ENCODE measurements at regions not wholly inside any gene's neighbourhood (a gene's known extent, or its start where the extent isn't known, plus 50 kb on each side); places are given as distances from the start of the nearest gene placed in this dataset.

DNA sequence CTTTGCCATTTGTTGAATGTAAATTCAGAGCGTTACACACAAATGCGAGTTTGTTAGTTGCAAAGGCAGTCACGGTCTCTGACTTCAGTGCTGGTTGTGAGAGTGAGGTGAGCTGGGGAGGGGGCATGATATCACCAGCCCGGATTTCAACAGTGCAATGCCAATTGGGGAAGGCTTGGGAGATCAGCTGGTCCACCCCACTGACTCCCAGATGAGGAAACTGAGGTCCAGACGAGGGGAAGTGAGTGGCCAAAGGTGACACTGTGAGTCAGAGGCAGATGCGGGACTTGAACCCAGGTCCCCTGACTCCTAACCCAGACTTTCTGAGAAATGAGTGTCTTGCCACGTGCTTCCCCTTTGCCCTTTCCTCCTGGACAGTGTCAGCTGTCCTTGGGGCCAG is 62.1 kb downstream of the CEBPB start:
- peaks cover 30% of the 10 kb centered on the region for H3K27me3 ChIP-seq (replicated peaks; ENCODE audit: insufficient read depth, low read length)
- DNase-seq, result no peak
- H3K36me3 ChIP-seq (replicated peaks; ENCODE audit: insufficient read depth, low read length), result no peaks in the 10 kb centered on the region
- no peak overlapping the region for H3K9ac ChIP-seq (ENCODE audit: low read length)
- H3K27ac ChIP-seq (ENCODE audit: low read length), result no peak overlapping the region
- H2AFZ ChIP-seq (ENCODE audit: low read length), result no peak overlapping the region
- TF ChIP-seq, protein P1, sequence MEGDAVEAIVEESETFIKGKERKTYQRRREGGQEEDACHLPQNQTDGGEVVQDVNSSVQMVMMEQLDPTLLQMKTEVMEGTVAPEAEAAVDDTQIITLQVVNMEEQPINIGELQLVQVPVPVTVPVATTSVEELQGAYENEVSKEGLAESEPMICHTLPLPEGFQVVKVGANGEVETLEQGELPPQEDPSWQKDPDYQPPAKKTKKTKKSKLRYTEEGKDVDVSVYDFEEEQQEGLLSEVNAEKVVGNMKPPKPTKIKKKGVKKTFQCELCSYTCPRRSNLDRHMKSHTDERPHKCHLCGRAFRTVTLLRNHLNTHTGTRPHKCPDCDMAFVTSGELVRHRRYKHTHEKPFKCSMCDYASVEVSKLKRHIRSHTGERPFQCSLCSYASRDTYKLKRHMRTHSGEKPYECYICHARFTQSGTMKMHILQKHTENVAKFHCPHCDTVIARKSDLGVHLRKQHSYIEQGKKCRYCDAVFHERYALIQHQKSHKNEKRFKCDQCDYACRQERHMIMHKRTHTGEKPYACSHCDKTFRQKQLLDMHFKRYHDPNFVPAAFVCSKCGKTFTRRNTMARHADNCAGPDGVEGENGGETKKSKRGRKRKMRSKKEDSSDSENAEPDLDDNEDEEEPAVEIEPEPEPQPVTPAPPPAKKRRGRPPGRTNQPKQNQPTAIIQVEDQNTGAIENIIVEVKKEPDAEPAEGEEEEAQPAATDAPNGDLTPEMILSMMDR (IDR thresholded peaks at IDR 0.05; ENCODE audit: low read length), result no peak
- TF ChIP-seq EZH2 (optimal IDR thresholded peaks at IDR 0.05; ENCODE audit: low read depth, low read length), result no peak
- TF ChIP-seq EZH2phosphoT487 (IDR thresholded peaks at IDR 0.05; ENCODE audit: low read length), result no peak
- no peaks in the 10 kb centered on the region for H3F3A ChIP-seq (ENCODE audit: insufficient read depth, low read length)
- no peaks in the 10 kb centered on the region for H4K20me1 ChIP-seq (ENCODE audit: insufficient read depth, low read length)
- no peaks in the 10 kb centered on the region for H3K4me1 ChIP-seq (ENCODE audit: low read length)
- no peaks in the 10 kb centered on the region for H3K9me2 ChIP-seq (replicated peaks; ENCODE audit: insufficient read depth, low read length)
- no peak overlapping the region for H3K4me3 ChIP-seq (ENCODE audit: low read length)
- no peak overlapping the region for H3K4me2 ChIP-seq (ENCODE audit: low read depth, low read length)
- no peaks in the 10 kb centered on the region for H3K9me3 ChIP-seq (replicated peaks; ENCODE audit: insufficient read depth, low read length)
- H3K79me2 ChIP-seq (ENCODE audit: low read length), result no peaks in the 10 kb centered on the region

DNA sequence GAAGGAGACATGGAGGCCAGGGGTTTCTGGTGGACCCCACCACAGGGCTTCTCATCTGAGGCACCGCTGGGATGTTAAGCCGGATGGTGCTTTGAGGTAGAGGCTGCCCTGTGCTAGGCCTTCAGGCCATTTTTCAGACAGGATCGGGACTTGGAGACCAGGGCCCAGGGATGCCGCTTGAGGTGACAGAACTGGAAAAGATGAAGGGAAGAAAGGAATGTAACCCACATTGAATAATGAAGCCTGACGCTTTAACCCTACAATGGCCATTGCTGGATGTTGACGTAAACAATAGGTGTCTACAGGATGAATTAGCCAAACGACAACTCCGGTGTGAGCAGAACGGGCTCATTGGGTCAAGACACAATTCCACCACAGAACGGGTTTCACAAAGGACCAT is 62.5 kb downstream of the CEBPB start:
- no peaks in the 10 kb centered on the region for H3K9me3 ChIP-seq (replicated peaks; ENCODE audit: insufficient read depth, low read length)
- no peaks in the 10 kb centered on the region for H3F3A ChIP-seq (ENCODE audit: insufficient read depth, low read length)
- no peak overlapping the region for H2AFZ ChIP-seq (ENCODE audit: low read length)
- DNase-seq, result no peak
- H3K9me2 ChIP-seq (replicated peaks; ENCODE audit: insufficient read depth, low read length), result no peaks in the 10 kb centered on the region
- no peaks in the 10 kb centered on the region for H3K4me1 ChIP-seq (ENCODE audit: low read length)
- no peak overlapping the region for H3K9ac ChIP-seq (ENCODE audit: low read length)
- H3K4me2 ChIP-seq (ENCODE audit: low read depth, low read length), result no peak overlapping the region
- TF ChIP-seq EZH2 (optimal IDR thresholded peaks at IDR 0.05; ENCODE audit: low read depth, low read length), result no peak
- no peak for TF ChIP-seq EZH2phosphoT487 (IDR thresholded peaks at IDR 0.05; ENCODE audit: low read length)
- H3K27me3 ChIP-seq (replicated peaks; ENCODE audit: insufficient read depth, low read length), result peaks cover 30% of the 10 kb centered on the region
- H4K20me1 ChIP-seq (ENCODE audit: insufficient read depth, low read length), result no peaks in the 10 kb centered on the region
- no peak overlapping the region for H3K27ac ChIP-seq (ENCODE audit: low read length)
- no peaks in the 10 kb centered on the region for H3K79me2 ChIP-seq (ENCODE audit: low read length)
- H3K36me3 ChIP-seq (replicated peaks; ENCODE audit: insufficient read depth, low read length), result no peaks in the 10 kb centered on the region
- no peak overlapping the region for H3K4me3 ChIP-seq (ENCODE audit: low read length)

DNA sequence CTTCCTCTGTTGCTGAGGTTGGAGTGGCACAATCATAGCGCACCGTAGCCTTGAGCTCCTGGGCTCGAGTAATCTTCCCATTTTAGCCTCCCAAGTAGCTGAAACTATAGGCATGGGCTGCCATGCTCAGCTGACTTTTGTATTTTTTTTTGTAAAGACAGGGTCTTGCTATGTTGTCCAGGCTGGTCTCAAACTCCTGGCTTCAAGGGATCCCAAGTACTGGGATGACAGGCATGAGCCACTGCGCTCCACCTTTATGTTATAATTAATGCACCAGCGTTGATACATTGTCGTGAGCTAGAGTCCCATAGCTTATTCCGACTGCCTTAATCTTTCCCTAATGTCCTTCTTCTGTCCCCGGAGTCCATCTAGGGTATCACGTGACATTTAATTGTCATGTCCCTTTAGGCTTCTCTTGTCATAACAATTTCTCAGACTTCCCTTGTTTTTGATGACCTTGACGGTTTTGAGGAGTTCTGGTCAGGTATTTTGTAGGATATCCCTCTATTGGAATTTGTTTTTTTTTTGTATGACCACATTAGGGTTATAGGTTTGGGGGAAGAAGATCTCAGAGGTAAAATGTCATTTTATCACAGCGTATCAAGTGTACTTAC is 63.9 kb downstream of the CEBPB start:
- no peaks in the 10 kb centered on the region for H3K36me3 ChIP-seq (replicated peaks; ENCODE audit: insufficient read depth, low read length)
- H3K4me2 ChIP-seq (ENCODE audit: low read depth, low read length), result no peak overlapping the region
- no peaks in the 10 kb centered on the region for H3K9me3 ChIP-seq (replicated peaks; ENCODE audit: insufficient read depth, low read length)
- H3K4me3 ChIP-seq (ENCODE audit: low read length), result no peak overlapping the region
- no peaks in the 10 kb centered on the region for H3K4me1 ChIP-seq (ENCODE audit: low read length)
- H3K9me2 ChIP-seq (replicated peaks; ENCODE audit: insufficient read depth, low read length), result no peaks in the 10 kb centered on the region
- TF ChIP-seq, protein P1 (IDR thresholded peaks at IDR 0.05; ENCODE audit: low read length), result no peak
- TF ChIP-seq EZH2 (optimal IDR thresholded peaks at IDR 0.05; ENCODE audit: low read depth, low read length) (no peak), EZH2phosphoT487 (IDR thresholded peaks at IDR 0.05; ENCODE audit: low read length) (no peak)
- no peak overlapping the region for H3K27ac ChIP-seq (ENCODE audit: low read length)
- H2AFZ ChIP-seq (ENCODE audit: low read length), result no peak overlapping the region
- H3K9ac ChIP-seq (ENCODE audit: low read length), result no peak overlapping the region
- H3K79me2 ChIP-seq (ENCODE audit: low read length), result no peaks in the 10 kb centered on the region
- no peak for DNase-seq
- no peaks in the 10 kb centered on the region for H3F3A ChIP-seq (ENCODE audit: insufficient read depth, low read length)
- no peaks in the 10 kb centered on the region for H4K20me1 ChIP-seq (ENCODE audit: insufficient read depth, low read length)
- peaks cover 23% of the 10 kb centered on the region for H3K27me3 ChIP-seq (replicated peaks; ENCODE audit: insufficient read depth, low read length)

DNA sequence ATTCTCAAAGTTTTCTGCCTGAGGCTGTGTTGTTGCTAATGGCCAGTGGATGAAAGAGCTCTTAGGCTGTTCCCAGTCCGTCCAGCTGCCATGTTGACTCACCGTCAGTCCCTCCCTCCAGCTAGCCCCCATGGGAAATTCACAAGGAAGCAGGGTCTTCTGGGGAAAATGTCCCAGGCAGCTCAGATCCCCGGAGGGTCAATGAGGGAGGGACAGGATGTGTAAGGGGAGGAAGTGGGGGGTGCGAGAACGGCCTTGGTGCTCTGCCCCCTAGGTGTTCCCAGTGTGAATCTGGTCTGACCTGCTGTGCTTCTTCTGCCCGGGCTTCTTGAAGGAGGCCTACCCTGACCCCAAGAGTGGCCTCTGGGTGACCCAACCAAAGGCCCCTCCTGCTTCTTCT is 65.9 kb downstream of the CEBPB start:
- Histone ChIP-seq H2AFZ (ENCODE audit: low read length) (no peak overlapping the region), H3F3A (ENCODE audit: insufficient read depth, low read length) (no peaks in the 10 kb centered on the region), H3K9me2 (replicated peaks; ENCODE audit: insufficient read depth, low read length) (no peaks in the 10 kb centered on the region), H3K36me3 (replicated peaks; ENCODE audit: insufficient read depth, low read length) (no peaks in the 10 kb centered on the region), H3K27me3 (replicated peaks; ENCODE audit: insufficient read depth, low read length) (peaks cover 28% of the 10 kb centered on the region), H3K79me2 (ENCODE audit: low read length) (no peaks in the 10 kb centered on the region), H3K27ac (ENCODE audit: low read length) (no peak overlapping the region), H3K4me2 (ENCODE audit: low read depth, low read length) (no peak overlapping the region), H3K4me1 (ENCODE audit: low read length) (no peaks in the 10 kb centered on the region), H3K9ac (ENCODE audit: low read length) (no peak overlapping the region), H3K4me3 (ENCODE audit: low read length) (no peak overlapping the region), H3K9me3 (replicated peaks; ENCODE audit: insufficient read depth, low read length) (no peaks in the 10 kb centered on the region), H4K20me1 (ENCODE audit: insufficient read depth, low read length) (no peaks in the 10 kb centered on the region)
- DNase-seq, result no peak
- TF ChIP-seq EZH2phosphoT487 (IDR thresholded peaks at IDR 0.05; ENCODE audit: low read length) (no peak), EZH2 (optimal IDR thresholded peaks at IDR 0.05; ENCODE audit: low read depth, low read length) (no peak)
- TF ChIP-seq, protein P1 (IDR thresholded peaks at IDR 0.05; ENCODE audit: low read length), result no peak
